HG03108 (cell line): ENCODE measurements at regions not wholly inside any gene's neighbourhood (a gene's known extent, or its start where the extent isn't known, plus 50 kb on each side); places are given as distances from the start of the nearest gene placed in this dataset.

Experiments
- ATAC-seq: cut with Tn5 transposase; IDR thresholded peaks from one replicate; pipeline ENCODE4 v1.9.1; 2021; ENCODE audit warnings: moderate library complexity; ENCODE audit not compliant: unreplicated experiment

DNA sequence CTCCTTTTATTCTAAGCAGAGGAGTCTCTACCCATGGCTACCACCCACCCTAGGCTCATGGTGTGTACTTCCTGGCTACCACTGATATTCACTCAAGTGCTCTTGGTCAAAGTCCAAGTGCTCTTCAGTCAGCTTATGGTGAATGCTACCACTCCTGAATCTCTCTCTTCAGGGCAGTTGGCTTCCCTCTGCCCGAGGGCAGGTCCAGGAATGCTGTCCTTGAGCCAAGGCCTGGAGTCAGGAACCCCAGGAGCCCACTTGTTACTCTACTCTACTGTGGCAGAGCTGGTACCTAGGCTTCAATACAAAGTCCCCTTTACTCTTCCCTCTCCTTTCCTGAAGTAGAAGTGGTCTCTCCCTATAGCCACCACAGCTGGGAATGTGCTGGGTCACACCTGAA is 226.0 kb downstream of the DIPK2A start:
- ATAC-seq: no peak

GRCh38 chr3:144200004-144200403 is 228.4 kb downstream of the DIPK2A start:
- no peak for ATAC-seq

DNA sequence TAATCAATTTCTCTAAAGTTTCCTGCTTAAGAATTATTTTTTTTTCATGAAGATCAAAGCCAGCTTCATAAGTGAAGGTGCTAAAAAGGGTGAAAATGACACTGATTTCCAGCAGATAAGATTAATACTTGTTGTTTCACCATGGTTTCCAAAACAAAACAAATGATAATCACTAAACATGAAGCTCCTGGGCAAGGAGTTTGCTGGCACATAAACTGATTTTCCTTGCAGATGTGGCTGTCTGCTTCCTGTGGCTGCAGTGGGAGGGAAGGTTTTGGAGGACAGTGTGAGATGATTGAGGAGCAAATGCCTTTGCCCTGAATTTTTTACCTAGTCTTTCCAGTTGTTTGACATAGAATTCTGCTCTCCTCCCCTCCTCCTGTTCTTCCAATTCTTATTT is 228.8 kb downstream of the DIPK2A start:
- no peak for ATAC-seq

- ATAC-seq: no peak
Observed at GRCh38 chr3:144221761-144222160, 250.1 kb downstream of the DIPK2A start.

GRCh38 chr3:144229330-144229729 is 257.7 kb downstream of the DIPK2A start:
- ATAC-seq: no peak

DNA sequence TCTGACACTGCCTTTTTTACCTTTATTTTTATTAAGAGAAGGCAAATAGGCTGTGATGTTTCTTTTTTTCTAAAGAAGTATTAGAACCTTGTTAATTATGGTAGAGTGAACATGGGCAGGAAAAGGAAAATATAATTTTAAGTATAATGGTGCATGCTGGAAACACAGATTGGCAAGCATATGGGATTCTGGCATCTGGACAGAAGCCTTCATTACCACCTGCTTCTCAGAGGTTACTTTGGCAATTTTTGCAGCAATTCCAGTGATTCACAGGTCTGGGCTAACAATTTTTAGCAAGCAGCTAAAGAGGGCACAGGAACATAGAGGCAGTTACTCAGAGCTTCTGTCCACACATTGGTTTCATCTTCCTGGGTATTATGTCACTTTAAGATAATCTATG is 258.3 kb downstream of the DIPK2A start:
- ATAC-seq: no peak

DNA sequence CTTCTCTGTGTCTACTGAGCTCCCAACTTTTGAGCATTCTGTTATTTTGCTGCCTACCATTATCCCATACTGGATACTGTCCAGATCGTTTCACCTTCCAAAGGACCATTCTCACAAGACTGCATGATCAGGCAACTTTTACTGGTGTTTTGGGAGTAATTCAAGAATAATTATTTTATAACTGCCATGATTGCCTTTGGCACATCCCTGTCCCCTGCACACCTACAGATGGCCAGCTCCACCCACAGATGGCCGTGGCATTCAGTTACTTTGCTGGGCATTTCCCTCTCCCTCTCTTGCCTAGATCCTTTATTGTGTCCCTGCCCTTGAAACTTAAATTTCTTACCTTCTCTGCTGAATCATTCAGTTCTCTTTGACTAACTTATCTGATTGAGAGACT is 263.9 kb downstream of the DIPK2A start:
- ATAC-seq: no peak

DNA sequence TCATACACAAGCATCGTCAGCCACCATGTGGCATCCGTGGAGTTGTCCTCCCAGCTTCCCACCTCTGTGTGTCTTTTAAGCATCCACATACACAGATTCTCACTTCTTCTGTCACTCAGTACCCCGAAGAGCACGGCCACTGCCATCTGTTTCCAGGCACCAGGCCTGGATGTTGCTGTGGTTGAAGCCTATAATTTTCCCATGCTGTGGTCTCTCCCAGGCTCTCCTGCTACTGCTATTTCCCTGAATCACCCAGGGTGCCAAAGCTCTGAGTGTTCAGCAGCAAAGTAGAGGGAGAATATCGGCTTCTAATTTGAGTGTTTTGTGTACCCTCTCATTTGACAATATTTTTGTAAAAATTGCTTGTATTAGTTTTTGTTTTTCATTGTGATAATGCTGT is 265.7 kb downstream of the DIPK2A start:
- no peak for ATAC-seq

DNA sequence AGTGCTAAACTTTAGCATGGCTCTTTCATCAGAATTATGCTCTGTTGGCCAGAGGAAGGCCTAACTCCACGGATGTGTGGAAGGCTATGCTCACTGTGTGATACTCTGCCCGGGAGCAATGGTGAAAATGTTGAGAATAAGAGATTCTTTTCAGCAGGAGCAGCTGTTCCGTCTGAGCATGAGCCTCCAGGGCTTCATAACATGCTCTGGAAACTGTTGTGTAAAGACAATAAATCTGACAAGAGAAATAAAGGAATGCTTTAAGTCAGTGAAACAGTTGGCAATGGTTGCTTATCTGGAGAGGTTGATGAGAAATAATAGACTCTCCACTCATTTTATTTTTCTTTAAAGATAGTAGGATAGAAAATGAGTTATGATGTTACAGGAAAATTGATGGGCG is 269.8 kb downstream of the DIPK2A start:
- no peak for ATAC-seq

- ATAC-seq: no peak
Observed at GRCh38 chr3:144242747-144243146, 271.1 kb downstream of the DIPK2A start.

GRCh38 chr3:144244662-144245061 is 273.0 kb downstream of the DIPK2A start:
- no peak for ATAC-seq

DNA sequence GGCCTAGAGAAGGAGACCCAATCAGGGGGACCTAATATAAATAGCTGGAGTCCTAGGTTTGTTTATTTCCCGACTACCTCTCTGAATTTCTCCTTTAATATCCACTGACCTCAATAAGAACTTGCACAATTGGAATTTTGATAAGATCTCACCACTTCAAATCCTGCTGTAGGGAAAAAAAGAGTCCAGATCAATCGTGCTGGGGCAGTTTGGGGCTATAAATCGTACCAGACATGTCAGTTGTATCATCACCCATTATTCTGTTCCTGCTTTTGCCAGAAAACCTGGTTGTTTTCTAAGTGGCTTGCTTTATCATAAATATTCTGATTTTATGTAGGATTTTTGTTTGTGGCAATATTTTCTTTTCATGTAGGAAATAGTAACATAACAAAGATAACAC is 281.3 kb downstream of the DIPK2A start:
- ATAC-seq: no peak

DNA sequence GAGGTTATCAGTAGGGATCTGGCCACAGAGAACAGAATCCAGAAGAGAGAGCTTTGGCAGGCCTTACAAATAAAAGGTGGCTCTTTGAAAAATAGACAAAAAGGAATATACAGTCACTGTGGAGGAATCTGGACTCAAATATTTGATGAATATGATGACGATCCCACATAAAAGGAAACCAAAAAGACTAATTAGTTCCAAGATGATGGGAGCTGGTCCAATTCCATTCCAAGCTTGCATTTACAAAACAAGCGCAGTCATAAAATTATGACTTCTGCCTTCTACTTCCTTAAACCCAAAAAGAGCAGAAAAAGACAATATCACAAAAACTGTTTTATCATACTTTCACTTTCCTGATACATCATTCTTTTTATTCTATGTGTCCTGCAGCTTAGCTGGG is 285.8 kb downstream of the DIPK2A start:
- ATAC-seq: no peak

- no peak for ATAC-seq
Observed at GRCh38 chr3:144259267-144259666, 287.6 kb downstream of the DIPK2A start.

GRCh38 chr3:144263706-144264105 is 292.1 kb downstream of the DIPK2A start:
- ATAC-seq: no peak

- no peak for ATAC-seq
Observed at GRCh38 chr3:144264350-144264749, 292.7 kb downstream of the DIPK2A start.

GRCh38 chr3:144264794-144265193 is 293.2 kb downstream of the DIPK2A start:
- no peak for ATAC-seq

DNA sequence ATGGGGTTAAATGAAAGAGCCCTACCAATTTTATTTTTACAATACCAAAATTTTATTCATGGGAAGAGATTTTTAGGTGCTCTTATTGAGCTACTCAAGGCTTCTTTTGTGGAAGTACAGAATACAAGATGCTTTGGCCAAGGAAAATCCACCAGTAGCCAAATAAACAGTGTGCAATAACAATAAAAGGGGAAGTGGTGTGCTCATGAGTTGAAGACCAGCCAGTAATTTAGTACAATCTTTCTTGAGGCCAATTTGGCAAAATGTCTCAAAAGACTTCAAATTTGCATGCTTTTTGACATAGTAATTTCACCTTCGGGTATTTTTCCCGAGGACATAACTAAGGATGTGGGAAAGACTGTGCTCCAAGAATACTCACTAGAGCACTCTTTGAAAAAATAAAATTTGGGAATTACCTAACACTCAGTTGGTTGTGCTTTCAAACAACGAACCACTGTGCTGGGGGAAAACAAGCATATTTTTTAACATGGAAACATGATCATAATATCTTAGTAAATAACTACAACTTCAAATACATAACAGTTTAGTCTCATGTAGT is 294.0 kb downstream of the DIPK2A start:
- ATAC-seq: no peak

- no peak for ATAC-seq
Observed at GRCh38 chr3:144270100-144270499, 298.5 kb downstream of the DIPK2A start.

DNA sequence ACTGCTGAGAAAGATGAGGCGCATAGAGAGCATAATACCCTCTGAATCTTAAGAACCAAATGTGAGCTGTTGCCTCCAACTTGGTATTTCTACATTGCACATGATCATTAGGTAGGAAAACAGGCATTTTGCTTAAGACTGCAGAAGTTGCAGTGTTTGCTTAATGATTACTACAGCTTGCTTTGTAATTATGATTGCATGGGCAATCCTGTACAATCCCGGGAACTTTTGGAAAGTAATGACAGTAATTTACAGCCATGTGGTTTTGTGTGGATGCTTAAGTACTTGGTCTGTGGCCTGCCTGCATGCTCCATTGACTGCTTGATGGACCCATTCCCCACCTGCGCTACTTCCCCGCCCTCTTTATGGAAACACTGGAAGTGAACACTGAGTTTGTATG is 301.1 kb downstream of the DIPK2A start:
- ATAC-seq: no peak

- ATAC-seq: no peak
Observed at GRCh38 chr3:144273601-144274000, 302.0 kb downstream of the DIPK2A start.

GRCh38 chr3:144275005-144275404 is 303.4 kb downstream of the DIPK2A start:
- ATAC-seq: no peak

DNA sequence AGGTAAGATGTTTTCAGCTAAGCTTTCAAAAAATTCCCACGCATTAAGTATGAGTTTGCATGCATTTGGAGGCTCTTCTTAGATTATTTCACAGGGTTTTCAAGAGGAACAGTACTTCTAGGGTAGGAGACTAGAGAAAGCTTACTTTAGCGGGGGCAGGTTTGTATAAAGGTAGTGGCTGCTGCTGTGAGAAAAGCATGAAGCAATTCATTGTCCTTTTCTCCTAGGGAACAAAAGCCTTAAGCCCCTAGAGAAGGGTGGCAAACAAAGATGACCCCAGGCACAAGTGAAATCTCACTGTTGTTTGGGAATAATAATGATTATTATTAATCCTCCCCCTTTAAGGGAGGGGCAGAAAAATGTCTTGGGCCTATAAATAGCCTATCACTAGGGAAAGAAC is 310.7 kb downstream of the DIPK2A start:
- ATAC-seq: no peak
